HG03520 (cell line): ENCODE measurements at regions not wholly inside any gene's neighbourhood (a gene's known extent, or its start where the extent isn't known, plus 50 kb on each side); places are given as distances from the start of the nearest gene placed in this dataset.

Experiments
- ATAC-seq: cut with Tn5 transposase; IDR thresholded peaks from one replicate; pipeline ENCODE4 v1.9.1; 2021; ENCODE audit warnings: mild to moderate bottlenecking, moderate library complexity; ENCODE audit not compliant: unreplicated experiment

DNA sequence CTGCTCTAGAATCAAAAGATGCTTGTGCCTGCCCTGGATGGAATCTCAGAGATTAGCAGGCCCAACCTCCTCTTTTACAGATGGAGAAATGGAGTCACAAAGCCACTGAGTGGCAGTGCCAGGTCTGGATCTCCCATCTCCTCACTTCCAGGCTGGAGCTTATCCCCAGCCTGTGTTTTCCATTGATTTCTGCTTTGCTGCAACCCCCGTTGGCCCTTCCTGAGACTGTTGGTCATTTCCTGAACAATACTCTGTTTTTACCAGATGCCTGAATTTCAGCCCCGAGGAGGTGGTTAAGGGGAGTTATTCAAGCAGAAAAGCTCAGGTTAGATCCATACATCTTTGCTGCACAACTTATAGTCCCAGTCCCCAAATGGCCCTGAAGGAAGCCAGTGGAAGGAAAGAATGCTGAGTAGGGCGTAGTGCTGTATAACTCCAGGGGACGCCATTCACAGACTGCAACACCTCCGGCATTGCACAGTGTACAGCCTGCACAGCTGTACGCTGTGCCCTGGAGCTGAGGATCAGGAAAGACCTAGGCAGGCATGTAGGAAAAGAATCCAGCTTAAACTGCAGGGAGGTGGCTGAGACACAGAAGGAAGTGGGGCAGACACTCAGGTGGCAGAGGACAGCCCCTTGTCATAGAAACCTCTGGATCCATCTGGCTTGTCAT is 77.5 kb downstream of the RPLP1 start:
- ATAC-seq: no peak

DNA sequence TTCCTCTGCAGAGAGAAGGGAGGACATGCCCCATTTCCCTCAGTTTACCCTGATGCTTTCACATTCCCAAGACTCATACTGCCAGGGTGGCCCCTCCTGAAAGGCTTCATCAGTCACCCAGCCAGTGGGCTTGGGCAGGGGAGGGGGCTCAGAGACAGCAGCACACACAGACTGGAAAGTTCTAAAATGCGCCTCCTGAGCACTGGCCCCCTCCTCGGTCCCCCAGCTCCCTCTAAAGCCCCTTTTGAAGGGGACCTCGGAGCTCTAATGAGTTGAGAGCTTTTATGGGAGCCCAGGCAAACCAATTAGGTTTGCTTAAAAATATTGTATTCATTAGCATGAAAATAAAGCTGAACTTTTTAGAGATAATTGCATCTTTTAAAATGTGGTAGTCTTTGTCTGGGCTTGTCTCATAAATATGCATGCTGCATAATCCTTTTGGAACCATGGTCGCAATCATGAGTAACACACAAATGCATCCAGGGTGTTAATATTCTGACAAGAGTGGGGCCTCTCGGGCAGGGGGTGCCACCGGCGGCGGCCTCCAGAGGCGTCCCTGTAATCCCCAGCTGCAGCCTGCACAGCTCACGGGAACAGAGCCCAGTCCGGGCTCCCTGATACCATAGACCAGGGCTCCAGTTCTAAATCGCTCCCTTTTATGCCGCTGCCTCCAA is 78.5 kb downstream of the RPLP1 start:
- ATAC-seq: no peak

DNA sequence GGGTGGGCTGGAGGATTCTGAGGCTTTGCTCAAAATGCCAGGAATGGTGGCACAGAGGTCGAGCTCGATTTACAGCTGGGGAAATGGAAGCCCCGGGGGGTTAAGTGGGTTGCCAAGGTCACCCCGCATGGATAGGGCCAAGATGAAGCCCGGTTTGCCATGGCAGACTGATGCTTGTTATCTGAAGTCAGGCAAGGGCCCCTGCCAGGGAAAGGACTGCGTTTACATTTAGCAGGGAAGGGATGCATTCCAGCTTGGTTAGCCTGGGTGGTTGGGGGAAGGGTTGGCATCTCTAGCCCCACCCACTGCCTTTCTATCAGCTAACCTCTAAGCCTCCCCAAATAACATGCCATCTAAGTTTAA is 79.0 kb downstream of the RPLP1 start:
- ATAC-seq: no peak

DNA sequence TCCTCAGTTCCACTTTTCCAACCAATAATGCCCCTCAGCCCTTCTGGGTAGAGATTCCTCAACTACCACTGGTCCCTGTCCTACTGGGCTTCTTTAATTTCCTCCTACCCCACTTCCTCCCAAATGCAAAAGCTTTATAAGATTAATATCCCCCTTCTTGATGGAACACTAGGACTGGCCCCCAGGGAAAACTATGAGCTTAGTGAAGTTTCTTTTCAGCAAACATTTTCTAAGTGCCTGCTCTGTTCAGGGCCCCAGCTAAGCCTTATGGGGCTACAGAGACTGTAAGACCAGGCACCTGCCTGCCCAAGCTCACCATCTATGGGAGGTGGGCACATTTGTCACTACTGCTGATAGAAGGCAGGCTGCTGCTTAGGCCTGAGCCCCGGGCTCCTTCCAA is 79.4 kb downstream of the RPLP1 start:
- ATAC-seq: no peak

DNA sequence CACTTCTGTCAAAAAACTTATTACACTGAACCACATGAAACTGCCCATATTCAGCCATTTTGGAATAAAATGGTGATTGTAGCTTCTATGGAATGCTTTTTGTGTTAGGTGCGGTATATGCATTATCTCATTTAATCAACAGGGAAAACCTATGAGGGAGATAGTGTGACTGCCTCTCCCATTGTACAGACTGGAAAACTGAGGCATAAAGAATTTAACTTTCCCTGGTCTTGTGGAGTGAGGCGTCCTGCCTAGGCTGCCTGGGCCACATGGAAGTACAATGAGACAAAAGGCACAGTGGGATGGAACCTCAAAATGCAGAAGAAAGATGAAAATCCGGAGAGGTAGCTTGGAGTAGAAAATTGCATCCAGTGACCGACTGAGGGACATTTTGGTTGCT is 80.2 kb downstream of the RPLP1 start:
- ATAC-seq: no peak

DNA sequence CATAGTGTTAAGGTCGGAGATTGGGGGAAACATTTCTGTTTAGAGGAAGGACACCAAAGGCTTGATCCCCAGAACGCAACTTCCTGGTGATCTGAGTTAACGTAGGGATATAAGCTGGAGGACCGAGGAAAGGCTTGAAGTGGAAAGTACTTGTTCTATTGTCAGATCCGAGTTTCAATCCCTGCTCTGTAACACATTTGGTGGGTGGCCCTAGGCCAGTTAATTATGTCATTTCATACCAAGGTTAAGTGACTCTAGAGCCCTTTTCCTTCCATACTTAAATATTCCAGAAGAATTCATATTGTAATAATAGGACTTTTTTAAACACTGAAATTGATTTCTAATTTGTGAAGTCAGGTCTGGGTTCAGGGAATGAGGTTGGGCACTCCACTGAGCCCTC is 80.9 kb downstream of the RPLP1 start:
- ATAC-seq: no peak

DNA sequence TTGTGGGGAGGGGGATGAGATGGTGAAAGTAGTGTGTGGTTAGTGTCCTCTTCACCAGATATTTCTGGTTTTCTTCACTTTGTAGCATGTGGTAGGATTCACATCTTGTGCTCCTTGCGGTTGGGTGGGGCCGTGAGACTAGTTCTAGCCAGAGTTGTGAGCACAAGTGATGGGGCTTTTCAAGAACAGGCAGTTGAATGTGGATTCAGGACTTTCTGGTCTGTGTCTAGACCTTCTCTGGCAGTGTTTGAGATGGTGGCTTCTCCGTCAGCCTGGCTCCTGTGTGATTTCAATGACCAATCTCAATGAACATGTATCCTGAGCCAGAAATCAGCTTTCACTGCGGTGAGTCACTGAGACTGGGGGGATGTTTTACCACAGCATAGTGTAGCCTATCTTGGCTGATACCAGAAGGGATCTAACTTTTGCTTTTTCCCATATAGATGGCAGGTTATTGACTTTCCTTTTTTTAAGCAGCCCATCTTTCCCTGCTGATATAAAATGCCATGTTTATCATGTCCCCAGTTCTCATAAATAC is 82.6 kb downstream of the RPLP1 start:
- no peak for ATAC-seq

DNA sequence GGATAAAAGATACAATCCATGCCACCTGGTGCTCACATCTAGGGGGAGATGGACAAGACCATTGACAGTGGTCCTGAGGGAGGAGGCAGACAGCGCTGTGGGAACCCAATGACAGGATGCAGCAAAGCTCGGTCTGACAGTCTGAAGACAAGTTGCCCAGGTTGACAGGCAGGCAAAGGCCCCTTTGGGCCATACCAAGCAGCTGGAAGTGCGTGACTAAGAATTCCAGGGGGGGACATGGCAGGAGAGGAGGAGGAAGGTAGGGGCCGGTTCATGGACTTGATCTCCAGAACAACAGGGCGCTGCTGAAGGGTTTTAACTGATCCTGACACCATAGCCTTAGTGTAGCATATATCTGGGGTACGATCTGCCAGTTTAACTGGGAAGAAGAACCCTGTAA is 83.4 kb downstream of the RPLP1 start:
- ATAC-seq: no peak

DNA sequence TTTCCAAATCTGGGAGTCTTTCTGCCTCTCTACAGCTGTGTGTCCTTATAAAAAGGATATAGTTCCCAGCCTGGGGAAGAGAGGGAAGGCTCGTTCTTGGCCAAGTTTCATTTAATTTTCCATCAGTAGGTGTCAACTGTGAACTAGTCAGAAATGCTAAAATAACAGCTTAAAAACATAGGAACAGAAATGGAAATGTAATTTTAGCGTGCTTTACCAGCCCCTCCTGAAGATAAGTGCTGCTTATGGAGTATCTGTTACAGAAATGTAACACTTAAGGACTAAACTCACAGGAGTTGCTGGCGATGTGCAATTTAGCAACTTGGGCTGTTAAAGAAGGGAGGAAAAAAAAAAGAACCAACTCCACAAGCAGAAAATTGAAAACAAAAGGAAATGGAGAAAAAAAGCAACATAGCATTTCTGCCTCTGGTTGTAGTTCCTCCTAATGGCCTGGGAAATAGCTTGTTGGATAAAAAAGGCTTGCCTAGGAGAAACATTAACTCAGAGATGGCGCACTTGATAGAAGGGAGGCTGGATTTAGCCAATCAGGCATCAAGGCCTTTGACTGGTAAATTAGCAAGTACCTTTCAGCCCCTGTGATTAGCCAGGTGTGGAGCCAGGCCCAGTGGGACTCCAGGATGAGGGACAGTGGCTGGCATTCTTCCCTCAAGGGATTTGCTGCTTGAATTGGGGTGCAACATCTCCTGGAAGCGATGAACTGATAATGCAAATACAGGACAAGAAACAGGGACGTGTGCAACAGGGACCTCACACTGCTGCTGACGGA is 84.3 kb downstream of the RPLP1 start:
- ATAC-seq: no peak

DNA sequence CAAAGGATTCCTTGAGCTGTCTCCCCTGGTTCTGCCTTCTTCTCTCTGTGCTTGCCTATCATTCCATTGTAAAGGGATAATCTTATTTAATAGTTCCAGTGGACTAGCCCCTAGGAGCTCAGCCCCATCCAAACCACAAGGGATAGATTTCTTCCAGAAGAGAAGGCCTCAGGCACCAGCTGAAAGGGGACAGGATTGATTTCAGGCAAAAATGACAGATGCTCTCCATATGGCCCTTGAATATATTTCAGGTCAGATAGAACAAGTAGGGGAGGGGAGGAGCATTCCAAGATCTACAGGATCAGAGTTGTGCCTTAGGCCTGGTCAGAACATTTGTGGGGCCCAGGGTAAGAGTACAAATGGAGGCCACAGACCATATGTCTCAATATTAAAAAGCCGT is 85.3 kb downstream of the RPLP1 start:
- ATAC-seq: no peak

DNA sequence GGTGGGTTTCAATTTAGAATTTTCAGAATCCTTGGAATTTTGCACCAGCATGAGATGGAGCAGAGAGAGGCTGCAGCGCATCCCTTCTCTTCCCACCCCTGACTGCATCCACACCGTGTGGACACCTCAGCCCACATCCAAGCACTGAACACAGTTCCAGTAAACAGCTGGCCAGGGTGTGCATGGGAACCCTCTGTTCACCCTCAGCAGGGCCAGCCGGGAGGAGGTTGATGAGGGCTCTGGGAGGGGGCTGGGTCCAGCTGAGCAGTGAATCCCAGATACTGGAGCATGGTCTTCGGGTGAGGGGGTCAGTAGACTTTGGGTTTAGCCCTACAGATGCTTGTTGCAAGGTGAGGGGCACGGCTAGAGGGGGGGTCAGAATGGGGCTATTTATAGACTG is 85.8 kb downstream of the RPLP1 start:
- no peak for ATAC-seq

DNA sequence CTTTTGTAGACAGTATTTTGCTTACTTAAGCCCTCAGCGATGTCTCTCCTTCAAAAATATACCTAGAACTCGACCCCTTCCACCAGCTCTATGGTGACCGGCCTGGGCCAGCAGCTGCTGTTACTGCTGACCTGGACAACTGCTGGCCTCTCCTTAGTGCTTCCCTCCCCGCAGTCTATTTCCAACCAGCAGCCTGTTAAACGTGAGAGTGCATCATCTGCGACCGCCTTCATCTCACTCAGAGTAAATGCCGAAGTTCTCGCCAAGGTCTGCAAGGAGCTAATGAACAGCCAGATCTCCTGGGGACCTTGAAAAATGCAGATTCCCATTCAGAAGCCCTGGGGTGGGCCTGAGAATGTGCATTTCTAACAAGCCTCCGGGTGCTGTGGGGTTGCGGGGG is 86.7 kb downstream of the RPLP1 start:
- ATAC-seq: no peak

DNA sequence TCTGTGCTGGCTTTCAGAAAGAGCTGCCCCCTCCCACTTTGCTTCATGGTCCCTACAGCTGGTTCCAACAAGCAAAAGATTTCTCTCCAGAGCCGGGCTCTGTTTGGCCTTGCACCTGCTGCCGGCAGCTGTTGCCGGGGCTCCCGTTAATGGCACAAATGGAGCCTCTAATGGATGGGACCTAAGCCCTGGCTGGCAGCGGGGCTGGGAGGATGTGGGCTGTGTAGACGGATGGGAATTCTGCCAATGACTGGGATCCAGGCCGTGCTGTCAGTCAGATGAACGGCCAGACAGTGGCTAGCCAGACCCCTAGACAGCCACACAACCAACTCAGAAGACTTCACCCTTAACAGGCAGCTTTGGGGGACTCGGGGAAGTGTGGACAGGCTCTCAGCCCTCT is 88.0 kb downstream of the RPLP1 start:
- no peak for ATAC-seq

DNA sequence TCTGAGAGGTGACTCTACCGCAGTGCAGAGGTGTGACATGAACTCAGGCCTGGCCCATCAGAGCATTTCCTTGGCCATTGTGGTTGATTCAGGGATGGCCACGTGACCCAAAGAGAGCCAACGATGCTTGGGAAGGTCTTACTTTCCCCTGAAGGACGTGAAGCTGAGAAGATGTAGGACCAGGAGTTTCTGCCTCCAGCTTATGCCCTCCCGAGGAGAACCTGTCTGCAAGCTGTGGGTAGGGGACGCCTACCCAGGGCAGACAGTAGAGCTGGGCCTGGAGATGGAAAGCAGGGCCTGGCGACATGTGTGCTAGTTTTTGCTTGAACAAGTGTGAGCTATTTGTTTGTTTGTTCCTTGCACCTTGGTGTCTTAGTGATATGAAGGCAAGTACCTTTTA is 89.4 kb downstream of the RPLP1 start:
- ATAC-seq: no peak

DNA sequence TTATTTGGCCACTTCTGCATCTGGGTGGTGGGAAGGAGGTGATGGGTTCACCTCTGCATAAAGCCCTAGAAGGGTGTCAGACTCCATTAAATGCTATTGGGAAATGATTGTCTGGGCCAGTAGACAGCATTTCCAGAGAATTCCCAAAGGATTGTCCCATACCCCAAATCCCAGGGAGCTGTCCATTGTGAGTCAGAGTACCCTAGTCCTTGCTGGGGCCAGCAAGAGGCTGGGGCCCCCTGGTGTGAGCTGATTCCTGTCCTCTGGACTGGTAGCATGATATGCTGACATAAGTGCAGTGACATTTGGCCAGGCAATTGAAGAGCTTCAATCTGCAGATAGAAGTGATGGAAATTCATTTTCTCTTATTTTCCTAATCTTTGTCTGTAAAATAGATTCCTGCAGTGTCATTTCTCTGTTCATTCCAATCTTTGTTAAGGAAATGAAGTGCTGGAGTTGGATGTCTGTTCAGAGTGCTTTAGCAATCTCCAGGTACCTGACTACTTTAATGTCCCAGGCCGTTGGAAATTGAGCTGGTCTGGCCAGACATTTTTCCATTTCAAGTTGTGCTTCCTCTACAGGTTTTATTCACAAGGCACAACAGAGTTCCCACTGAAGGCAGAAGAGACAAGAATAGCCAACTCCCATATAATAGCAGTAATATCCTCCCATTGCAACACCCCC is 91.2 kb downstream of the RPLP1 start:
- ATAC-seq: no peak

DNA sequence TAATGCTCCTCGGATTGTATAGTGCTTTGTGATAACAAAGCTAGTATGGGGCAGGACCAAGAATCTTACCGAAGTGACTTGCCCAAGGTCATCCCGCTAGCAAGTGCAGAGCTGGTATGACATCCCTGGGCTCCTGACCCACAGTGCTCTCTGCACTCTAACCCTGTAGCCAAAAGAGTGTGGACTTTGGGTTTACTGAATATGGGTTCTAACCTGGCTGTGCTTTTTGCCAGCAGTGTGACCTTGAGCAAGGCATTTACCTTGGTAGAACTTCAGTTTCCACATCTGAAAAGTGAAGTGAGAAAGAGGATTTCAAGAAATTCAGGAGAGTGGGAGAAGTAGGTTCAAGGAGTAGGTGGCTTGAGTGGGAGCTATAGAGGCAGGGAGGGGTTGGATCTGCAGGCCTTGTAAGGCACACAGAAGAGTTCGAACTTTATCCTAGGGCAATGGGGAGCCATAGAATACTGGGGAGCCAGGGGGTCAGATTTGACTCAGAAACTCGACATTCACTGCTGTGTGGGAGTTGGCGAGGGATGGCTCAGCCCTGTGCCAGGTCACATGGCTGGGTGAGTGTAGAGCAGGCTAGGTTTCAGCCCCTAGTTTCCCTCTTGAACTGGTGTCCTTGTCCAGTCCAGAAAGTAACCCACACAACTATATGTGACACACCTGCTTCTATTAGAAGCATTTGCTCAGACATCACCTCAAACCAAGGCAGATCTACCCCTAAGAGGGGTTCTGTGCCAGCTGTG is 91.9 kb downstream of the RPLP1 start:
- no peak for ATAC-seq

DNA sequence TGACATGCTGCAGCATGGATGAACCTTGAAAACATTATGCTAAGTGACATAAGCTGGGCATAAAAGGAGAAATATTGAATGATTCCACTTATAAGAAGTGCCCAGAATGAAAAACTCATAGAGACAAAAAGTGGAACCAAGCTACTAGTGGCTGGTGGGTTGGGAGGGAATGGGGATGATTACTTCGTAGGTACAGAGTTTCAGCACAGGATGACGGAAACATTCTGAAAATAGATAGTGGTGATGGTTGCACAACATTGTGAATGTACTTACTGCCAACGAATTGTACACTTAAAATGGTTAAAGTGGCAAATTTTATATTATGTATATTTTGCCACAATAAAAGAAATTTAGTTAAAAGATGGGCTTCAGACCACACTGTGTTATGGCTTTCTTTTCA is 93.6 kb downstream of the RPLP1 start:
- ATAC-seq: no peak

DNA sequence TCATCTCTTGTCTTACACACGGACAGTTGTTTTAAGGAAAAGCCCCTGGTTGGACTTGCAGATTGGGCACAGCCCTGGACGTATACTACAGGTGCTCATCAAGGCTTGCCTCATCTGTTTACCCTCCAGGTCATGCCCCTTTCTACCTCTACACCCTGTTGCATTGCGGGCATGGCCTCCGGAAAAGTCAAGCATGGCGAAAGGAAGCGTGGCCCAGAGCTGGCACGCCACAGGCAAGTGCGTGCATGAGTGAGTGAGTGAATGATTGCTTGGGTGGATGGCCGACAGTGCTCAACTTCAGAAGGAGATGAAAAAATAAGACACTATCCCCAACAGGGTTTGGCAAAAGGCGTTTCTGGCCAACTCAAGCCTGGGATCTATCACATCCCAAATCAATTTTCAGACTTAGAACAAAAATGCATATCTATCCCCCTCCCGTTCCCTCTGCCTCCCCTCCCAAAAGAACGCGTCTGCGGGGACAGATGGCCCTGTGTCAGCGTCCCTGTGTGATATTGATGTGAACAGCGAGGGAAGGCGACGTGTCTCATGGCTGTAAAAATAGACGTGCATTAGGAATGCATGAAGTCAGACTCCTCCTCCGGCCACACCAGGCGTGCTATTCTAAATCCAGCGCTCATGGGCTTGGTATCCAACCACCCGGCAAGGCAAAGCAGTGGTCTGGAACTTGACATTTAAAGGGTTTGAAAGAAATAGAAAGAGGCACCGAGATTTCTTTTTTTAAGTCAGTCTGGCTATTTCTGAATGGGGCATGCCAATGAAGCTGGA is 96.0 kb downstream of the RPLP1 start:
- ATAC-seq: no peak

DNA sequence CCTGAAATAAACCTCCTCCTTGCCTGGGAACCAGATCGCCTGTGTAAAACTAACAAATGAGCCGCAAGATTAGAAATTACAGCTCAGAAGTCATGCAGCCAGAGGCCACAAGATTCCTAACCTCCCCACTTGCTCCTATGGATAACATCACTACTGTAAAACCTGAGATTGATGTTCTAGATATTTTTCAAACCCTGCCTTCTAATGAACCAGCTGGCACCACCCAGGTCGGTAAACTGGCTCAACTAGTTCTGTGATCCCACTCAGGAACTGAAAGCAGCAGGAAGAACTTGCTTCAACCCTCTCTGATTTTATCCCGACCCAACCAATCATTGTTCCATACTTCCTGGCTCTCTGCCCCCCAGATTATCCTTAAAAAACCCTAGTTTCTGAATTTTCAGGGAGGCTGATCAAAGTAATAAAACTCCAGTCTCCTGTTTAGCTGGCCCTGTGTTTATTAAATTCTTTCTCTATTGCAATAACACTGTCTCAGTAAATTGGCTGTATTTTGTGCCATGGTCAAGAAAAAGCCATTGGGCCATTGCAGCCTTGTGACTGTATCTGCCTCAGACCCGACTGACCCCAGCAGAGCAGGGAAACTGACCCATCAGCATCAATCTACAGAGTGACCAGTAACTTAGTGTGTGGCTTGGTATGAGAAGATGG is 98.9 kb downstream of the RPLP1 start:
- ATAC-seq: no peak
